Smooth muscle cell (in vitro differentiated cells): ENCODE measurements at regions not wholly inside any gene's neighbourhood (a gene's known extent, or its start where the extent isn't known, plus 50 kb on each side); places are given as distances from the start of the nearest gene placed in this dataset.
A peak's percentile ranks its signal among the peaks of the same experiment; 100 is the strongest.

Source experiments
- DNase-seq: peaks from one replicate; lab custom pipeline; 2025; ENCODE audit not compliant: unreplicated experiment; lab: John Stamatoyannopoulos, UW
- H2AFZ ChIP-seq: fragments of 200-600 bp; sonication (generic); 2 replicates; pipeline ENCODE4 v1.6.0; 2016; ENCODE audit warnings: antibody characterized with exemption, low read depth, mild to moderate bottlenecking
- H3F3A ChIP-seq: fragments of 200-600 bp; sonication (generic); 2 replicates; pipeline ENCODE4 v1.6.0; 2017; ENCODE audit warnings: antibody characterized with exemption, low read depth
- H3K27ac ChIP-seq: fragments of 200-600 bp; sonication (generic); 2 replicates; pipeline ENCODE4 v1.5.1; 2016; ENCODE audit warnings: low read depth, mild to moderate bottlenecking
- H3K27me3 ChIP-seq: fragments of 200-600 bp; sonication (generic); 2 replicates; pipeline ENCODE4 v1.6.1; 2016; ENCODE audit warnings: low read depth, mild to moderate bottlenecking
- H3K36me3 ChIP-seq: fragments of 200-600 bp; sonication (generic); 2 replicates; pipeline ENCODE4 v1.5.1; 2016; ENCODE audit warnings: low read depth
- H3K4me1 ChIP-seq: fragments of 200-600 bp; sonication (generic); 2 replicates; pipeline ENCODE4 v1.5.1; 2016; ENCODE audit warnings: low read depth
- H3K4me2 ChIP-seq: fragments of 200-600 bp; sonication (generic); 2 replicates; pipeline ENCODE4 v1.6.0; 2016; ENCODE audit warnings: mild to moderate bottlenecking
- H3K4me3 ChIP-seq: fragments of 200-600 bp; sonication (generic); 2 replicates; pipeline ENCODE4 v1.5.1; 2016; ENCODE audit warnings: mild to moderate bottlenecking
- H3K79me2 ChIP-seq: fragments of 200-600 bp; sonication (generic); 2 replicates; pipeline ENCODE4 v1.6.0; 2016; ENCODE audit warnings: low read depth, mild to moderate bottlenecking
- H3K9ac ChIP-seq: fragments of 200-600 bp; sonication (generic); 2 replicates; pipeline ENCODE4 v1.6.0; 2016; ENCODE audit warnings: low read depth
- H3K9me3 ChIP-seq: fragments of 200-600 bp; sonication (generic); replicated peaks from 2 replicates; pipeline ENCODE4 v1.5.1; 2016; ENCODE audit warnings: low read depth
- H4K20me1 ChIP-seq: fragments of 200-600 bp; sonication (generic); 2 replicates; pipeline ENCODE4 v1.6.0; 2016; ENCODE audit warnings: low read depth
- WGBS: methylation state at CpG from one replicate; pipeline ENCODE4 v1.1.7; 2016; ENCODE audit warnings: low lambda C conversion rate; 5-methylcytosine and 5-hydroxymethylcytosine counted together
- TF ChIP-seq, protein P1 (sequence below): fragments of 200-600 bp; sonication (generic); IDR thresholded peaks from 2 replicates; pipeline ENCODE4 v1.5.1; 2017; ENCODE audit warnings: borderline replicate concordance, mild to moderate bottlenecking, antibody characterized with exemption; ENCODE audit not compliant: insufficient read depth, poor library complexity, severe bottlenecking

DNA sequence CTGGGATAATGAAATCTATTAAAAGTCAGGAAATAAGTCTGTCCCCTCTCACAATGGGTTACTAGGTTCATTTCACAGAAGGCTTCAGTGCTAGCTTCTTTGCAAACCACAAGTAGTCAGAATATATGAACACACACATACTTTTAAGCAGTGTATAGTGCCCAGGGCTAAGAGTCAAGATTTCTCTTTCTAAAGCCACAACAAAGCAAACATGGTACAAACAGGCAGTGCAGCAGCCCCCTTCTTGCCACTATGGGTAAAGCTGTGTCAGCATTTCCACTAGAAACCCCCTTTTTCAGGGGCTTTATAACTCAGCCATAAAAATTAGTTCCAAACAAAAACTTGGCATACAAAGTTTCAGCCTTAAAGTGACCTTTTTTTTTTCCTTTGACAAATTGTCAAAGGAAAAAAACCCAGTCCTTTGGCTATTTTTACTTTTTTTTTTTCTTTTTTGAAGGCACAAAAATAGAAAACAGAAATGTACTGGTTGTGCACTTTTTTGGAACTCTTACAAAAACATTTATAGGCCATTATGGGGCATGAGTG, 315.4 kb downstream of the LMO4 start:
- Histone ChIP-seq H2AFZ (no peak overlapping the region), H3K4me1 (peaks cover 27% of the 10 kb centered on the region), H3K9me3 (no peaks in the 10 kb centered on the region), H3K27me3 (no peaks in the 10 kb centered on the region), H3K4me3 (no peak overlapping the region), H4K20me1 (no peaks in the 10 kb centered on the region), H3K36me3 (no peaks in the 10 kb centered on the region), H3K4me2 (peak overlapping the region; percentile 47), H3F3A (peaks cover 16% of the 10 kb centered on the region), H3K79me2 (no peaks in the 10 kb centered on the region), H3K9ac (peak overlapping the region; percentile 53), H3K27ac (peak overlapping the region; percentile 83)
- no peak for DNase-seq
- TF ChIP-seq, protein P1, sequence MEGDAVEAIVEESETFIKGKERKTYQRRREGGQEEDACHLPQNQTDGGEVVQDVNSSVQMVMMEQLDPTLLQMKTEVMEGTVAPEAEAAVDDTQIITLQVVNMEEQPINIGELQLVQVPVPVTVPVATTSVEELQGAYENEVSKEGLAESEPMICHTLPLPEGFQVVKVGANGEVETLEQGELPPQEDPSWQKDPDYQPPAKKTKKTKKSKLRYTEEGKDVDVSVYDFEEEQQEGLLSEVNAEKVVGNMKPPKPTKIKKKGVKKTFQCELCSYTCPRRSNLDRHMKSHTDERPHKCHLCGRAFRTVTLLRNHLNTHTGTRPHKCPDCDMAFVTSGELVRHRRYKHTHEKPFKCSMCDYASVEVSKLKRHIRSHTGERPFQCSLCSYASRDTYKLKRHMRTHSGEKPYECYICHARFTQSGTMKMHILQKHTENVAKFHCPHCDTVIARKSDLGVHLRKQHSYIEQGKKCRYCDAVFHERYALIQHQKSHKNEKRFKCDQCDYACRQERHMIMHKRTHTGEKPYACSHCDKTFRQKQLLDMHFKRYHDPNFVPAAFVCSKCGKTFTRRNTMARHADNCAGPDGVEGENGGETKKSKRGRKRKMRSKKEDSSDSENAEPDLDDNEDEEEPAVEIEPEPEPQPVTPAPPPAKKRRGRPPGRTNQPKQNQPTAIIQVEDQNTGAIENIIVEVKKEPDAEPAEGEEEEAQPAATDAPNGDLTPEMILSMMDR = no peak

DNA sequence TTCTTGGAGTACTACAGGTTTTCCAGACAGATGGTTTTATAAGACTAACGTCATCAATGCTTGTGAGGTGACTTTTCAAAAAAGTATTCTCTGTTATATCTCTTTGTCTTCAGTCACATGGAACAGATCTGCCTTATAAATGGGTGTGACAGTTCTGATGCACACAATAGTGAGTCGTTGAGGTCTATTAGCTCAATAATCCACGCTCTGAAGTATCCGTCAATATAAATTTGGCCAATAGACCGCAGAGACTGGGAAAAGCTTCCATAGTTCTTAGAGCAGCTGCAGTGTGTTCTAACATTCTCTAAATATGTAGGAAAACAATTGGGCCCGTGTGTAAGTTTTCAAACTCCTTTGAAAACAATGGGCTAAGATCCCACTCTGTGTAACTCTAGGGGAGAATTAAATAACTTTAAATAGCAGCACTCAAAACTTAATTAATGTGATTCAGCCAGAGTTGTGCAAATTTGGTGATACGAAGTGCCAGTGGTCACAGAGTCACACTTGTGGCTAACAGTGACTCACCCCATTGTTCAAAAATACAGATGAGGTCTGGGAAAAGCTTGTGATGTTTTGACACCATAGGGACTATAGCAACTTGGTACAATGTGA, 316.0 kb downstream of the LMO4 start:
- no peaks in the 10 kb centered on the region for H4K20me1 ChIP-seq
- H3F3A ChIP-seq = peaks cover 16% of the 10 kb centered on the region
- TF ChIP-seq, protein P1 = no peak
- peak overlapping the region; percentile 83 for H3K27ac ChIP-seq
- no peaks in the 10 kb centered on the region for H3K79me2 ChIP-seq
- no peaks in the 10 kb centered on the region for H3K27me3 ChIP-seq
- DNase-seq = no peak
- H3K4me3 ChIP-seq = no peak overlapping the region
- H2AFZ ChIP-seq = no peak overlapping the region
- H3K9me3 ChIP-seq = no peaks in the 10 kb centered on the region
- H3K9ac ChIP-seq = peak overlapping the region; percentile 53
- WGBS = 63% methylated on average over 7 of the region's 7 CpGs
- peaks cover 27% of the 10 kb centered on the region for H3K4me1 ChIP-seq
- peak overlapping the region; percentile 47 for H3K4me2 ChIP-seq
- no peaks in the 10 kb centered on the region for H3K36me3 ChIP-seq

DNA sequence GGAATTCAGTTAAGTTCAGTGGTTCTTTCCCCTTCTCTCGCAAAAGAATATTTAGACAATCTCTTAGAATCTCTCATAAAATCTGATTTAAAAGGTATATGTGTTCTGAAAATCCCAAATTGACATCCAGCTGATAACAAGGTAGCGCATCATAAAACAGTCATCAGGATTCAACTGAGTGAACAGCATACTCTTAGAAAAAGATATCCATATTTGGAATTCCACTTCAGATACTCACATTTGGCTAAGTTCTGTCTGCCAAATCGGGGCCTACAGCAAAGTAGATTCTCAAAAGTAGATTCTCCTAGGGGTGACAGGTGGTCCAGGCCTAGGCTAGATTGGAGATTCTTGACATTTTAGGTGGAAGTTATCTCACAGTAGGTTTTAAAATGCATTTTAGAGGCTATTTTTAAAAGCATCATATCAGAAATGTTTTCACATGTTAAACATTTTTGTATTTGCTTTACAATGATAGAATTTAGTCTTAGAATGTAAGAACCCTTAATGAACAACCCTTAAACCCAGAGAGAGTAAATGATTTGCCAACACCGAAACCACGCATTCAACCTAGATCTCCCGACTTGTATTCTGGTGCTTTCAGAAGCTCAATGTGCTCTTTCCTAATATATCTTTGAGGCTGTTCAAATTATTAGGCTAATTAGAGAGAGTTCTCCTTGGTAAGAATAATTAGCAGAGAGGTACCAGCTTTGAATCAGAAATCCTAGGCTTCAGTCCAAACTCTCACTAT, 318.9 kb downstream of the LMO4 start:
- peaks cover 18% of the 10 kb centered on the region for H3K4me1 ChIP-seq
- TF ChIP-seq, protein P1 = no peak
- no peak overlapping the region for H3K4me2 ChIP-seq
- no peaks in the 10 kb centered on the region for H3K36me3 ChIP-seq
- no peaks in the 10 kb centered on the region for H4K20me1 ChIP-seq
- H3K27ac ChIP-seq = no peak overlapping the region
- peaks cover 8% of the 10 kb centered on the region for H3F3A ChIP-seq
- no peak overlapping the region for H3K4me3 ChIP-seq
- no peak overlapping the region for H3K9ac ChIP-seq
- no peaks in the 10 kb centered on the region for H3K9me3 ChIP-seq
- 95% methylated on average over 6 of the region's 6 CpGs for WGBS
- H3K27me3 ChIP-seq = no peaks in the 10 kb centered on the region
- H2AFZ ChIP-seq = no peak overlapping the region
- no peak for DNase-seq
- no peaks in the 10 kb centered on the region for H3K79me2 ChIP-seq
